BJ (cell line): ENCODE measurements at regions not wholly inside any gene's neighbourhood (a gene's known extent, or its start where the extent isn't known, plus 50 kb on each side); places are given as distances from the start of the nearest gene placed in this dataset.

ENCODE experiments used
- CTCF ChIA-PET: fragments of 350-600 bp; formaldehyde crosslinking; extraction: SDS; loops from one replicate; lab custom pipeline; 2021; ENCODE audit warnings: antibody characterized with exemption, inconsistent platforms; lab: Yijun Ruan, JAX
- POLR2A ChIA-PET: fragments of 300-600 bp; sonication (Branson Sonifier 250); formaldehyde crosslinking; extraction: SDS; loops from one replicate; lab custom pipeline; 2021; ENCODE audit warnings: antibody characterized with exemption; lab: Charles Lee
- DNase-seq: peaks from one replicate; pipeline ENCODE4 v3.0.0-alpha.2; 2011; ENCODE audit warnings: low read depth
- H3K27me3 ChIP-seq: 2 replicates; pipeline ENCODE4 v1.6.0; 2011; ENCODE audit warnings: low read length; ENCODE audit not compliant: control insufficient read depth, insufficient read depth
- H3K36me3 ChIP-seq: 2 replicates; pipeline ENCODE4 v1.5.1; 2011; ENCODE audit warnings: low read length; ENCODE audit not compliant: control insufficient read depth, insufficient read depth
- H3K4me3 ChIP-seq: 2 replicates; pipeline ENCODE4 v1.5.1; 2011; ENCODE audit warnings: low read depth, mild to moderate bottlenecking, control low read depth, low read length
- CTCF ChIP-seq: IDR thresholded peaks from 2 replicates; pipeline ENCODE4 v1.5.1; 2011; ENCODE audit warnings: low read depth, mild to moderate bottlenecking, control low read depth, inconsistent platforms, low read length, moderate library complexity; ENCODE audit not compliant: insufficient read depth

DNA sequence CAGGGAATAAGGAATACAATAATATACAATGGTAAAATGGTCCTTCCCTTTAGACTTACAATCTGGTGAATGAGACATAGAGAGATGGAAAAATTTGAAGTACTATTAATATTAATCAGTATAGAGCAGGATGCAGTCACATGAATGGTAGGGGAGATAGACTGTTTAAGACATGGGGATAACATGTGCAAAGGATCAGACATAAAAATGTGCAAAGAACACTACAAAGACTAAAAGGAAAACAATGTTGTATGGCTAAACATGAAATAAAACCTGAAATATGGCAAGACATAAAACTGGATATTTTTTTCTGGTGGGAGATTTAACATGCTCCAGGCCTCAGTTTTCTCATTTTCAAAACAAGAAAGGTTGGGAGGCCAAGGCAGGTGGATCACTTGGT is 182.4 kb upstream of the DPT start:
- H3K4me3 ChIP-seq = no peak overlapping the region
- no peak for TF ChIP-seq CTCF
- no peaks in the 10 kb centered on the region for H3K27me3 ChIP-seq
- no peak for DNase-seq
- POLR2A ChIA-PET = no interaction called here
- no peaks in the 10 kb centered on the region for H3K36me3 ChIP-seq
- CTCF ChIA-PET = no interaction called here

DNA sequence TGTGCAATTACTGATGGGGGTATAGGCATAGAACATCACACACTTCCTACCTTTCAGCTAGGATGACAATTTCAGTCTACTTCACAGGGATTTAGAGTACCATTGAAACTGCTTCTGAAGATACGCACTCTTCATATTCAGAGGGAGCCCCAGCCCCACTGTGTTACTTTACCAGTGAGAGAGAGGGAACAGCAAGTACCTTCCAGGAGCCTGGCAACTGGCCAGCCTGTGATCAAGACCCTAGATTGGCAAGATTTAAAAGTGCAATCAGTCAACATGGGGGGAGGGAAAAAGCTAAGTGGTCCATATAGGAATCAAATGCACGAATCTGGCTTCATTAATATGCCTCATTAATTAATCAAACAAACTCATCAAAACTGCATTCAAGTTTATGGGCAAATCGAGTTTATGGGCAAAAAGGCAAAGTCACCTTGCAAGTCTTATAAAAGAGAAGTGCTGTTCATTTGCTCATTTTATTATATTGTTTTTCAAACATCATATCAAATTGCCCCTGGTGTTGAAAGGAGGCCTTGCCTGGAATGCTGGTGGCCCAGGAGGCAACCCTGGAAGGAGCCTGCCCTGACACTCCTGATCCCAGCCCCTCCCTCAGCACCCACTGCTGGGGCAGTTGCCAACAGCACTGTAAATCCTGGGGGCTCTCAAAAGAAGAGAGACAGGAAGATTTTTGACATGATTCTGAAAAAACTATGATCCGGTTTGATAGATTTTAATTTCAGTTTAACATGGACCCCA is 184.9 kb upstream of the DPT start:
- Histone ChIP-seq H3K36me3 (no peaks in the 10 kb centered on the region), H3K4me3 (no peak overlapping the region), H3K27me3 (no peaks in the 10 kb centered on the region)
- TF ChIP-seq CTCF = no peak
- ChIA-PET POLR2A (no interaction called here), CTCF (interaction anchor here (0.7 kb wide), 1 partner anchor 11 kb away, joined by 3 read pairs; no protein-coding TSS in a partner anchor)
- no peak for DNase-seq

DNA sequence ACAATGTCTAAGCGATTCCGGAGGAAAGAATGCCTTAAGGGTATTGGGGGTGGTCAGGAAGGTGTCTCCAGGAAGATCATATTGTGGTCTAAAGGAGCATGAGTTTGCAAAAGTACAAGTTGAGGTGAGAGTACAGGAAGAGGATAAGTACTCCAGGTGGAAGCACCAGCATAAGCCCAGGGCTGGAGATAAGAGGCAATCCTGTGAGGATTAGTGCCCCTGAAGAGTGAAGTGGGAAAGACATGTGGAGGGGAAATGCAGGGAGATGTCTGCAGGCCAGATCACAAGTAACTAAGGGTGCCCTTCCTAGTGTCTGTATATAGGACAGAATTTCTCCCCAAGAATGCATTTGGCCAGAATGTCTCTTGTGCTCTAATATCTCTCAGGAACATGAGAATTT is 188.3 kb upstream of the DPT start:
- ChIA-PET CTCF (interaction anchor here (2.0 kb wide), 1 partner anchor 9 kb away, joined by 4 read pairs; no protein-coding TSS in a partner anchor), POLR2A (no interaction called here)
- H3K27me3 ChIP-seq = no peaks in the 10 kb centered on the region
- H3K36me3 ChIP-seq = no peaks in the 10 kb centered on the region
- DNase-seq = no peak
- H3K4me3 ChIP-seq = no peak overlapping the region
- TF ChIP-seq CTCF = no peak

DNA sequence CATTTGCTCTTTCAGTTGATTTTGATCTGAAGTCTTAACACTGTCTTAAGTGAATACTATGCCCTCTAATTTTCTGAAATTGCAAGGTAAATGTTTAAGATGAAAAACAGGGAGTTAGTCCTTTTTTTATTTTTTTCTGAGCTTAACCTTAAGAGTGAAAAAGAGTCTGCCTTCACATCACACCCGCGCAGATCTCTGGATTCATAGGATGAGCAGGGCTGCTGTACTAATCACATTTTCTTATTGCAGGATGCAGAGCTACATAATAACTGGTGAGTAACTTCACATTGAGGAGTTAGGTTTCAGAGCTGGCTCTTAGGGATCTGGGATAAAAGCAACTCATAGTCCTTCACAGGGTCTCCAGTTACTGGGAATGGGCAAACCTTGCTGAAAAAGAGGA is 188.7 kb upstream of the ATP1B1 start:
- POLR2A ChIA-PET = no interaction called here

More for the DNA sequence above, 188.7 kb upstream of the ATP1B1 start:
- Histone ChIP-seq H3K4me3 (no peak overlapping the region), H3K27me3 (no peaks in the 10 kb centered on the region), H3K36me3 (no peaks in the 10 kb centered on the region)
- no peak for TF ChIP-seq CTCF
- no peak for DNase-seq
- CTCF ChIA-PET = interaction anchor here (2.0 kb wide), 1 partner anchor 9 kb away, joined by 4 read pairs; no protein-coding TSS in a partner anchor
